ENCODE measurements at regions not wholly inside any gene's neighbourhood (a gene's known extent, or its start where the extent isn't known, plus 50 kb on each side); places are given as distances from the start of the nearest gene placed in this dataset.
"Not testable (repeated sequence)": the region's sequence is repeated elsewhere in the genome, so short reads cannot be mapped to it uniquely, and the experiment has no call there.

DNA sequence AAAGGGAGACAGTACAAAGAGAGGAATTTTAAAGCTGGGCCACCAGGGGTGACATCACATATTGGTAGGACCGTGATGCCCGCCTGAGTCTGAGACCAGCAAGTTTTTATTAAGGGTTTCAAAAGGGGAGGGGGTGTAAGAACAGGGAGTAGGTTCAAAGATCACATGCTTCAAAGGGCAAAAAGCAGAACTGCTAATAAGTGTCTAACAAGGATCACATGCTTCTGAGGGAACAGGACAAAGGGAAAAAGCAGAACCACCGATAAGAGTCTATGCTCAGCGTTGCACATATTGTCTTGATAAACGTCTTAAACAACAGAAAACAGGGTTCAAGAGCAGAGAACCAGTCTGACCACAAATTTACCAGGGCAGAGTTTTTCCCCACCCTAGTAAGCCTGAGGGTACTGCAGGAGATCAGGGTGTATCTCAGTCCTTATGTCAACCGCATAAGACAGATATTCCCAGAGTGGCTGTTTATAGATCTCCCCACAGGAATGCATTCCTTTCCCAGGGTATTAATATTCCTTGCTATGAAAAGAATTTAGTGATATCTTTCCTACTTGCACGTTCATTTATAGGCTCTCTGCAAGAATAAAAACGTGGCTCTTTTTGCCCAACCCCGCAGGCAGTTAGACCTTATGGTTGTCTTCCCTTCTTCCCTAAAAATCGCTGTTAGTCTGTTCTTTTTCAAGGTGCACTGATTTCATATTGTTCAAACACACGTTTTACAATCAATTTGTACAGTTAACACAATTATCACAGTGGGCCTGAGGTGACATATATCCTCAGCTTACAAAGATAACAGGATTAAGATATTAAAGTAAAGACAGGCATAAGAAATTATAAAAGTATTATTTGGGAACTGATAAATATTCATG, 136.5 kb upstream of the UXS1 start:
- H3K27me3 ChIP-seq (ENCODE audit: insufficient read depth, poor library complexity, severe bottlenecking); H3K27ac ChIP-seq (replicated peaks); H3K4me3 ChIP-seq (replicated peaks; ENCODE audit: insufficient read depth, low read length): not testable (repeated sequence)
- DNase-seq (ENCODE audit: low read depth in 1 of 2, low spot score in 1 of 2) = peak in 1 of 2 experiments; percentile 57
- TF ChIP-seq SPI1 (IDR thresholded peaks at IDR 0.05; ENCODE audit: borderline replicate concordance, low read depth) = peak; percentile 88

- Histone ChIP-seq H3K27ac (replicated peaks) (no peak overlapping the region), H3K4me3 (replicated peaks; ENCODE audit: insufficient read depth, low read length) (no peak overlapping the region), H3K27me3 (ENCODE audit: insufficient read depth, poor library complexity, severe bottlenecking) (no peaks in the 10 kb centered on the region)
- DNase-seq (ENCODE audit: low read depth in 1 of 2, low spot score in 1 of 2) = no peak
- TF ChIP-seq, protein P1, sequence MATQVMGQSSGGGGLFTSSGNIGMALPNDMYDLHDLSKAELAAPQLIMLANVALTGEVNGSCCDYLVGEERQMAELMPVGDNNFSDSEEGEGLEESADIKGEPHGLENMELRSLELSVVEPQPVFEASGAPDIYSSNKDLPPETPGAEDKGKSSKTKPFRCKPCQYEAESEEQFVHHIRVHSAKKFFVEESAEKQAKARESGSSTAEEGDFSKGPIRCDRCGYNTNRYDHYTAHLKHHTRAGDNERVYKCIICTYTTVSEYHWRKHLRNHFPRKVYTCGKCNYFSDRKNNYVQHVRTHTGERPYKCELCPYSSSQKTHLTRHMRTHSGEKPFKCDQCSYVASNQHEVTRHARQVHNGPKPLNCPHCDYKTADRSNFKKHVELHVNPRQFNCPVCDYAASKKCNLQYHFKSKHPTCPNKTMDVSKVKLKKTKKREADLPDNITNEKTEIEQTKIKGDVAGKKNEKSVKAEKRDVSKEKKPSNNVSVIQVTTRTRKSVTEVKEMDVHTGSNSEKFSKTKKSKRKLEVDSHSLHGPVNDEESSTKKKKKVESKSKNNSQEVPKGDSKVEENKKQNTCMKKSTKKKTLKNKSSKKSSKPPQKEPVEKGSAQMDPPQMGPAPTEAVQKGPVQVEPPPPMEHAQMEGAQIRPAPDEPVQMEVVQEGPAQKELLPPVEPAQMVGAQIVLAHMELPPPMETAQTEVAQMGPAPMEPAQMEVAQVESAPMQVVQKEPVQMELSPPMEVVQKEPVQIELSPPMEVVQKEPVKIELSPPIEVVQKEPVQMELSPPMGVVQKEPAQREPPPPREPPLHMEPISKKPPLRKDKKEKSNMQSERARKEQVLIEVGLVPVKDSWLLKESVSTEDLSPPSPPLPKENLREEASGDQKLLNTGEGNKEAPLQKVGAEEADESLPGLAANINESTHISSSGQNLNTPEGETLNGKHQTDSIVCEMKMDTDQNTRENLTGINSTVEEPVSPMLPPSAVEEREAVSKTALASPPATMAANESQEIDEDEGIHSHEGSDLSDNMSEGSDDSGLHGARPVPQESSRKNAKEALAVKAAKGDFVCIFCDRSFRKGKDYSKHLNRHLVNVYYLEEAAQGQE (IDR thresholded peaks at IDR 0.05; ENCODE audit: insufficient replicate concordance, low read depth) = no peak
- TF ChIP-seq POLR2AphosphoS5 (IDR thresholded peaks at IDR 0.05; ENCODE audit: low read depth) (no peak), GABPA (IDR thresholded peaks at IDR 0.05; ENCODE audit: low read depth) (no peak), SPI1 (IDR thresholded peaks at IDR 0.05; ENCODE audit: borderline replicate concordance, low read depth) (no peak), CTCF (IDR thresholded peaks at IDR 0.05; ENCODE audit: insufficient read depth, low read length) (no peak)
These were observed 129.4 kb upstream of the UXS1 start for GRCh38 chr2:106323337-106324013.

- TF ChIP-seq POLR2AphosphoS5 (IDR thresholded peaks at IDR 0.05; ENCODE audit: low read depth) = no peak
- no peak for TF ChIP-seq CTCF (IDR thresholded peaks at IDR 0.05; ENCODE audit: insufficient read depth, low read length)
- TF ChIP-seq, protein P1 (IDR thresholded peaks at IDR 0.05; ENCODE audit: insufficient replicate concordance, low read depth) = no peak
- no peak for TF ChIP-seq GABPA (IDR thresholded peaks at IDR 0.05; ENCODE audit: low read depth)
- TF ChIP-seq SPI1 (IDR thresholded peaks at IDR 0.05; ENCODE audit: borderline replicate concordance, low read depth) = no peak
- DNase-seq (ENCODE audit: low read depth in 1 of 2, low spot score in 1 of 2) = no peak
- H3K4me3 ChIP-seq (replicated peaks; ENCODE audit: insufficient read depth, low read length) = no peak overlapping the region
- H3K27ac ChIP-seq (replicated peaks) = no peak overlapping the region
- H3K27me3 ChIP-seq (ENCODE audit: insufficient read depth, poor library complexity, severe bottlenecking) = no peaks in the 10 kb centered on the region
These were observed 128.2 kb upstream of the UXS1 start for GRCh38 chr2:106322281-106322680.

DNA sequence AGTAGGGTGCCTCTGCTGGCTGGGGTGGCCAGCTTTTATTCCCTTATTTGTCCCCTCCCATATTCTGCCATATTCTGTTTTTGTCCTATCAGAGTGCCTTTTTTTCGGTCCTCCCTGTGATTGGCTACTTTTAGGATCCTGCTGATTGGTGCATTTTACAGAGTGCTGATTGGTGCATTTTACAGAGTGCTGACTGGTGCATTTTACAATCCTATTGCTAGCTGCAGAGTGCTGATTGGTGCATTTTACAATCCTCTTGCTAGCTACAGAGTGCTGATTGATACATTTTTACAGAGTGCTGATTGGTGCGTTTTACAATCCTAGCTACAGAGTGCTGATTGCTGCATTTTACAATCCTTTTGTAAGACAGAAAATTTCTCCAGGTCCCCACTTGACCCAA, 126.3 kb upstream of the UXS1 start:
- not testable (repeated sequence) for H3K27me3 ChIP-seq (ENCODE audit: insufficient read depth, poor library complexity, severe bottlenecking); H3K27ac ChIP-seq (replicated peaks); H3K4me3 ChIP-seq (replicated peaks; ENCODE audit: insufficient read depth, low read length); DNase-seq (ENCODE audit: low read depth in 1 of 2, low spot score in 1 of 2)
